ENCODE measurements at regions not wholly inside any gene's neighbourhood (a gene's known extent, or its start where the extent isn't known, plus 50 kb on each side); places are given as distances from the start of the nearest gene placed in this dataset.

DNA sequence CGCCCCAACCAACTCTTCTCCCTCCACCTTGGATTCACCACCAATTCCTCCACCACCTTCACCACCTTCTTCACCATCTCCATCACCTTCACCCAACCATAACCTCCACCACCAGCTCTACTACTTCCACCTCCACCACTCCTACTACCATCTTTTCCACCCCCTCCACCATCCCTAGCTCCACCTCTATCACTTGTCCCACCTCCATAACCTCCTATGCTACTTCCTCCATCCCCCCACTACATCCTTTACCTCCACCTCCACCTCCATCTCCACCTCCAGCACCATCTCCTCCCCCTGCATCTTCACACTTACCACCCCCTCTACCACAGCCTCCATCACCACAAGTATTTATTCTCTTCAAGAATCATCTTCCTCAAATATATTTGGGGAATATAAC is 254.9 kb upstream of the EGLN3 start:
- no peak for DNase-seq

- no peak for DNase-seq
These were observed 253.9 kb upstream of the EGLN3 start for GRCh38 chr14:34204774-34205173.

DNA sequence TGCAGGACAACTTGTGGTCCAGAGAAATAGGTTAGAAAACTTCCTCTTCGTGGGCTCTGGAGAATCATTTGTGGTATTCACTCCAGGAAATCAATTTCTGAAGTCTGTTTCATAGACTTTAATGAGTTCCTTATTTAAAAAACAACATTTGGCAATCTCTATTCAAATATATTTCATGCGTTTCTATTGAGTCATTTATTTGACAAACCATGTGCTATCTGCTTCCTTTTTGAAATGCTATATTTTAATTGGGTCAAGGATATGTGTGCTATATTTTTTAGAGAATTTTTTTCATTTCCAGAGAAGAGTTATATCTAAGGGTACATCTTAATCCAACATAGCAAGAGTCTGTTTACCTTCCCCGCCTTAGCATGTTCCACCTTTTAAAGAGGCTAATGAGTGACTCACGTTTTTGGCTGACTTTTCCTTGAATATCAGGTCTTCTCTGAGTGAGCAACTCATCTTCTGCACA is 252.4 kb upstream of the EGLN3 start:
- peak; percentile 48 for DNase-seq

DNA sequence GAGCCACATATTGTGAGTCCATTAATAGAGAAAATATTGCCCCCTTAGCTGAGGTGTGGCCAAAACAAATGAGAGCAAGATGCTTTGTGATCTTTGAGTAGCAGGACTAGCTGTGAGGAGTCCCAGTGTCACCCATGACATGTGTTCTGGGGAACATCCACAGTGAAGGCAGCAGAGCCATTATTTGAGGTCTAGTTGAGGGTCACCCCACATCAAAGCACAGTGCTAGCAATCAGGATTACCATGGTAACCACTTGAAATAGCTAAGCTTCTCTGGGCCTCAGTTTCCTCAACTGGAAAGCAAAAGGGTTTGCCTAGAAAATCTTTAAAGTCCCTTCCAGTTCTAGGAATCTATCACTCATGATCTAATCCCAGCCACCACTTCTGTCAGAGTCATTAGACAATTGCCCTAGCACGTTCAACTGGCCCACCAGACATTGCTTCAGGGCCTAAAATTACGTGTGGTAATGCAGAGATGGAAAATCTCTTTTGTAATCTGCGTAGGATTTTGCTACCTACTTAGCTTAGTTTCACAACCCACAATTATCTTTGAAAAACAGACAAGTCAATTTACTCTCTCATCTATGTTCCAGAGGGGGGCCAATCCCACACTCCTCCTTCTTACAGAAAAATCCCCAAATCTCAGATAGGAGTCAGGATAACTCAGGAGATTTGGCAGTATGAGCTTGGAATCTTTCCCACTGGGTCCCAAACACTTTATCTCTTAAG is 251.2 kb upstream of the EGLN3 start:
- DNase-seq: no peak

- peak; percentile 80 for DNase-seq
These were observed 248.7 kb upstream of the EGLN3 start for GRCh38 chr14:34199585-34199984.

GRCh38 chr14:34198096-34198495 is 247.2 kb upstream of the EGLN3 start:
- no peak for DNase-seq

- DNase-seq: no peak
These were observed 245.1 kb upstream of the EGLN3 start for GRCh38 chr14:34195964-34196363.

- no peak for DNase-seq
These were observed 239.8 kb upstream of the EGLN3 start for GRCh38 chr14:34190717-34191116.

GRCh38 chr14:34189866-34190265 is 239.0 kb upstream of the EGLN3 start:
- DNase-seq: no peak

- no peak for DNase-seq
These were observed 236.7 kb upstream of the EGLN3 start for GRCh38 chr14:34187519-34188044.

DNA sequence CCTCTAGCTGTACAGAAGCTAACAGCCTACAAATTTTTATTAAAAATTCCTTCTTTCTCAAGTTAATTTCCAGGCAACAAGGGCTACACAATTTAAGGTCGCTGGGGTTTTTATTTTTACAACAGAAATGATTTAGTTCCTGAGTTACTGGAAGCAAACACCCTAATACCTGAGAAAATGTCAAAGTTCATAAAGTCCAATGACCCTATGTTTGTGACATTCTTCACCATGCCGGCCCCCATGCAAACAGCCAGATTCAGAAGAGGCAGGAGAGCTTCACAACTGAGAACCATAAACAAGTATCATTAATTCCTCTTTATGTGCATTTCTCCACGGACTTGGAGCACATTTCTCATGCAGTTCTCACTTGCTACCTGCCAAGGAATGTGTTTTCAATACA is 236.2 kb upstream of the EGLN3 start:
- DNase-seq: no peak

DNA sequence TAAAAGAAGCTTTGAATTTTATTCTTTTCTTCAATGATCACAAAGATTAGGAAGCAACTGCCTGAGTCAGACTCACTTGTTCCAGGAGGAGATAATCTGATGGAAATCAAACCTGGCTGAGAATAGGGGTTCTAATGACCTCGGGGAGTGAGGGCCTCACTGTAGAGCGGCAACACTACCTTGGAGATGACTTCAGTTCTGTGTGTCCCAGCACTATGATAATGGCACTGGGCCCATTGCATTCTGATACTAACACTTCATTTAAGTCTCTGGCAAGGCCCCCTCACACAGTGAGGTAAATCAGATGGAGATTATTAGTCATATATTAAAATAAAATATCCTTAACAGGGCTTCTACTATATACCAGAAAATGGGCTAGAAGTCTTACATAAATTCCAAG is 233.3 kb upstream of the EGLN3 start:
- DNase-seq: no peak

- DNase-seq: no peak
These were observed 232.6 kb upstream of the EGLN3 start for GRCh38 chr14:34183478-34183877.

DNA sequence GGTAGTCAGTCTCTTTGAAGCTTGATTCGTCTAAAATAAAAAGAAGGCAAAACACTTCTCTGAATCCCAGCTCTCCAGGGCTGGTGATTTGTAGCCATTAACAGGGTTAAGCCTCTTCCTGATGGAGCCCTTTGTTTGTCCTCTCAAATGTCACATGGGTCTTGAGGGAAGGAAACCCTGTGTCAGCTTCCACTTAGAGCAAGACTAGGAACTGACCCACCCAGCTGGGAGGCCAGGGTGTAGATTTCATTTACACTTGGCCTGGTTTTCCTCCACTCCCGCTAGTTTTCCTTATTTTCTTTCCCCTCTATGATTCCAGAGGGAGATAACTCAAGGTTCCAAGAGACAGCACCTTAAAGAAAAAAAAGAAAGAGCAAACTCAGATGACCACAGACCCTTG is 230.5 kb upstream of the EGLN3 start:
- DNase-seq: no peak

- DNase-seq: no peak
These were observed 230.0 kb upstream of the EGLN3 start for GRCh38 chr14:34180869-34181268.

DNA sequence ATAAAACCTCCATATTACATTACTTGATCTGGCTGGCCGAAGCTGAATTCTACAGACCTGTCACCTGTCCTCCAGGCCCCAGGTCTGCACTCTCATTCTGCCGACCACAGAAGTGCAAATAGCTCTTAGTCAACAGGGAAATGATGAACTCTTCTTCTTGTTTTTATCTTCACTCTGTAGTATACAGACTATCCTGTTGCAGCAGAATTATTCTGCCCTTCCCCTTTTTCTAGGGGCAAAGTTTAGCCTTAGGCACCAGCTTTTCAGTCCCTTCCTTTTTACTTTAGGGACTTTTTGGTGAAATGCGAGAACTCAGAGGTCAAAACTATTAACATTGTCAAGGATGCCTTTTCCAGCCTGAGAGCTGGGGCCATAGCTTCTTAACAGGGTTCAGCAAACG is 229.6 kb upstream of the EGLN3 start:
- DNase-seq: no peak

DNA sequence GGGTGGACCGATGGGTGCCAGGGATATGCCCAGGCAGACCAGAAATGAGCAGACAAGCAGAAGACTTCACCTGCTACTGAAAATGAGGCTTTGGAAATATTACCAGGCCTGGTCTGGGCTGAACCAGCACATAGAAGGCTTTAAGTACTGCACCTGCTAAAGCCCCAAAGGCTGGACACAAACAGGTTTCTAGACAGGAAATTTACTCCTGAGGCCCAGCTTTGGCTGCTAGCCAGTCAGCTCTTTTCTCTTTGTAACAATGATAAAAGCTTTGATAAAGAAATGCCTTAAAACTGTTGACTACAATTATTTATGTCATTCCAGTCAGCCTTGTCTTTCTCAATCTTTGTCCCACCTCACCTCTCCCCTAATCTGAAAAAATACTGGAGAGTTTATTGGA is 228.9 kb upstream of the EGLN3 start:
- DNase-seq: no peak

- no peak for DNase-seq
These were observed 226.6 kb upstream of the EGLN3 start for GRCh38 chr14:34177466-34177865.

DNA sequence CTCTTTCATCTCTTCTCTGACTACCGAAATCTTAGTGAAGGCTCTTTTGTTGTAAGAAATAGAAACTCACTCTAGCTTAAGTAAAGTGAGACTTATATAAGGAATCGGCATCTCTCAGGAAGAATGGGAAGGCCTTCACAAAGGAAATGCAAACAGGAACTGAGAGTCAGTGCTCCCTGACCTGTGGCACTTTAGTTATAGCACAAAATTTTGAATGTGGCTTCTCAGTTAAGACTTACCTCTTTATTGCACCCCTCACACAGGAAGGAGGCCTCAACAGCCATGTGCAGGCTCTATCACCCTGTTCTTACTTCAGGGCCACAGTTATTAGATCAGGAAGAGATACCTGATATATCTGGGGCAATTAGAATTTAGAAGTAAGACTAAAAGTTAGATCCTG is 224.7 kb upstream of the EGLN3 start:
- no peak for DNase-seq

DNA sequence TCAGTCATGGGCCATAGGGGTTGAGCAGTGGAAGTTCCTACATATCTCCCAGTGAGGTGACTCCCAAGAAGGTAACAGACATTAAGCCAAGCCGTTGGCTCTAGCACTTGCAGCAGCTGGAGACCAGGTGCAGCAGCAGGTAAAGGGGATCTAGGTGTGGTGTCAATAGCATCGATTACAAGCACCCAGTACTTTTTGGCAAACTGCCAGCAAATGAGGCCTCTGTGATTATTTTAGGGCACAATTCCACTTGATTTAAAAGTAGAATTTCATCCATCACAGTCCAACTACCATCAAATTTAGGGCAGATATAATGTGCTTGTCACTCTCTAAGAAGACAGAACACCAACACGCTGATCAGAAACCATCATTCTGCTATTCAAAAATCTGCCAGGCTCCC is 224.1 kb upstream of the EGLN3 start:
- DNase-seq: no peak

GRCh38 chr14:34173916-34174315 is 223.0 kb upstream of the EGLN3 start:
- DNase-seq: no peak

DNA sequence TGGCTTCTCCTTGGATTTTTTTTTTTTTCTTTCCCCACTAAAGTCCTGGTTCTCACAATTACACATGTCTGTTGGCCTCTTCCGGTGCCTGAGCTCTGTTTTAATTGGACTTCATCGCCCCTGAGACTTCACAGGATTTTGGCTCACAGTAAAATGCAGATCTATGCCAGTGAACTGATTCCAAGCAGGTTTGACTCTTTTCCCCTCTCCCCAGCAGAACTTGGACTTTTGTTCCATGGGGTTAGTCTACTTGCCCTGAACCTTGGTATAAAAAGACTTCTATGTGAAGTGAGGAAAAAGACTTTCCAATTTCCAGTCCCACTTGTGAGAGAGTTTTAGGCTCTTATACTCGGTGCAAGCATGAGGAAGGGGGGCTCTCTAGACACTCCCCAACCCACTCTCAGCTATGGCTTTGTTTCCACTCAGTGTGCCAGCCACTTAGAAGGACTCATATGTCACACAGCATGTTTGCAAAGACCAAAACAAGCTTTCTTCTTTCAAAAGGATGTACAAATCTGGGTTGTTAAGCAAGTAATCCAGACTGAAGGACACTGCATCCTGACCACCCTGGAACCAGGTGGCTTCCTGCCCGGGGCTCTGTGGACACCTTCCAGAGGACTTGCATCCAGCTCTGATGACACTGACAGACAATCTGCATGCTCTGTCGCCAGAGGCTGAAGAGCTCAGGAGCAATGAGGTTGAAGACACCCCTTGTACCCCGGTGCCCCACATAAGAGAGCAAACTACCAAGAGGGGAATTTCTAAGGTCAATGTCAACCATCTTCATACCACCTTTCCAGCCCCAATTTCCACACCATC is 221.9 kb upstream of the EGLN3 start:
- no peak for DNase-seq

DNA sequence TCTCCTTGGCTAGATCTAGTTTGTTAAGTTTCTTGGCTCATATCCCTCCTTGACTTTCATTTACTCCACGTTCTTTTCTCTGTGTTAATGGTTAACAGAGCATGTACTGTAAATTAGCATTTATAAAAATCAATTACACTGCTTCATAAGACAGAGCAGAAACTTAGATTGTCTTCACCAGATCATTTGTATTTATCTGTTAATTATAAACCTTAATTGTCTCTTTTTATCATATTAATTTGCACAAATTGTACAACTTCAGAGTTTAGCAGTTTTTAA is 221.2 kb upstream of the EGLN3 start:
- DNase-seq: no peak

- no peak for DNase-seq
These were observed 220.7 kb upstream of the EGLN3 start for GRCh38 chr14:34171431-34172172.

Data from fibroblast of skin of right biceps (primary cell).